HG02840 (cell line): ENCODE measurements at regions not wholly inside any gene's neighbourhood (a gene's known extent, or its start where the extent isn't known, plus 50 kb on each side); places are given as distances from the start of the nearest gene placed in this dataset.
"Not testable (repeated sequence)": the region's sequence is repeated elsewhere in the genome, so short reads cannot be mapped to it uniquely, and the experiment has no call there.

Experiments
- ATAC-seq: cut with Tn5 transposase; IDR thresholded peaks from one replicate; pipeline ENCODE4 v1.9.1; 2021; ENCODE audit warnings: mild to moderate bottlenecking, moderate library complexity, moderate number of reproducible peaks; ENCODE audit not compliant: unreplicated experiment, low FRiP score

- ATAC-seq: no peak
Observed at GRCh38 chr18:24613896-24614640, 153.6 kb downstream of the HRH4 start.

GRCh38 chr18:24616653-24617052 is 156.2 kb downstream of the HRH4 start:
- no peak for ATAC-seq

GRCh38 chr18:24624421-24624820 is 164.0 kb downstream of the HRH4 start:
- ATAC-seq: not testable (repeated sequence)

- ATAC-seq: no peak
Observed at GRCh38 chr18:24627644-24628315, 167.3 kb downstream of the HRH4 start.

GRCh38 chr18:24628326-24628725 is 167.9 kb downstream of the HRH4 start:
- ATAC-seq: no peak

- no peak for ATAC-seq
Observed at GRCh38 chr18:24629921-24630320, 169.5 kb downstream of the HRH4 start.

- ATAC-seq: no peak
Observed at GRCh38 chr18:24630346-24630880, 170.0 kb downstream of the HRH4 start.

GRCh38 chr18:24631243-24632025 is 171.0 kb downstream of the HRH4 start:
- ATAC-seq: no peak

GRCh38 chr18:24632158-24632988 is 171.9 kb downstream of the HRH4 start:
- ATAC-seq: no peak

- no peak for ATAC-seq
Observed at GRCh38 chr18:24633121-24633520, 172.7 kb downstream of the HRH4 start.

- ATAC-seq: no peak
Observed at GRCh38 chr18:24649571-24649970, 189.1 kb downstream of the HRH4 start.

- no peak for ATAC-seq
Observed at GRCh38 chr18:24651434-24651833, 191.0 kb downstream of the HRH4 start.

GRCh38 chr18:24656050-24656449 is 195.6 kb downstream of the HRH4 start:
- no peak for ATAC-seq

GRCh38 chr18:24656551-24657443 is 196.4 kb downstream of the HRH4 start:
- no peak for ATAC-seq

- no peak for ATAC-seq
Observed at GRCh38 chr18:24657444-24657842, 197.0 kb downstream of the HRH4 start.

- ATAC-seq: no peak
Observed at GRCh38 chr18:24658302-24658701, 197.9 kb downstream of the HRH4 start.

- ATAC-seq: no peak
Observed at GRCh38 chr18:24659827-24660720, 199.6 kb downstream of the HRH4 start.

- no peak for ATAC-seq
Observed at GRCh38 chr18:24660956-24661355, 200.5 kb downstream of the HRH4 start.
